GM19035 (cell line): ENCODE measurements at regions not wholly inside any gene's neighbourhood (a gene's known extent, or its start where the extent isn't known, plus 50 kb on each side); places are given as distances from the start of the nearest gene placed in this dataset.
"Not testable (repeated sequence)": the region's sequence is repeated elsewhere in the genome, so short reads cannot be mapped to it uniquely, and the experiment has no call there.

Source experiments
- ATAC-seq: cut with Tn5 transposase; IDR thresholded peaks from one replicate; pipeline ENCODE4 v1.9.1; 2021; ENCODE audit not compliant: unreplicated experiment

GRCh38 chr16:75836347-75837010 is 110.2 kb upstream of the CPHXL start:
- ATAC-seq, result no peak

GRCh38 chr16:75837264-75837663 is 111.0 kb upstream of the CPHXL start:
- no peak for ATAC-seq

GRCh38 chr16:75837681-75838080 is 111.4 kb upstream of the CPHXL start:
- no peak for ATAC-seq

GRCh38 chr16:75841517-75841916 is 115.2 kb upstream of the CPHXL start:
- ATAC-seq, result no peak

- ATAC-seq, result no peak
Measured at GRCh38 chr16:75847172-75847571, 120.9 kb upstream of the CPHXL start.

GRCh38 chr16:75854152-75854551 is 127.9 kb upstream of the CPHXL start:
- no peak for ATAC-seq

- ATAC-seq, result no peak
Measured at GRCh38 chr16:75860326-75861053, 134.2 kb upstream of the CPHXL start.

GRCh38 chr16:75861311-75862097 is 135.2 kb upstream of the CPHXL start:
- ATAC-seq, result no peak

GRCh38 chr16:75862098-75862386 is 135.8 kb upstream of the CPHXL start:
- ATAC-seq, result no peak

GRCh38 chr16:75864243-75864642 is 138.0 kb upstream of the CPHXL start:
- no peak for ATAC-seq

GRCh38 chr16:75865736-75866135 is 139.4 kb upstream of the CPHXL start:
- ATAC-seq, result no peak

GRCh38 chr16:75868636-75869632 is 142.6 kb upstream of the CPHXL start:
- ATAC-seq, result no peak

GRCh38 chr16:75881280-75881679 is 155.0 kb upstream of the CPHXL start:
- not testable (repeated sequence) for ATAC-seq

GRCh38 chr16:75899163-75899562 is 172.9 kb upstream of the CPHXL start:
- ATAC-seq, result no peak

- ATAC-seq, result no peak
Measured at GRCh38 chr16:75908331-75909117, 182.2 kb upstream of the CPHXL start.

GRCh38 chr16:75909746-75910145 is 183.5 kb upstream of the CPHXL start:
- ATAC-seq, result no peak

- no peak for ATAC-seq
Measured at GRCh38 chr16:75911896-75912295, 185.6 kb upstream of the CPHXL start.

GRCh38 chr16:75913958-75914357 is 187.7 kb upstream of the CPHXL start:
- ATAC-seq, result no peak

- ATAC-seq, result no peak
Measured at GRCh38 chr16:75916451-75916850, 190.2 kb upstream of the CPHXL start.

GRCh38 chr16:75918109-75918508 is 191.8 kb upstream of the CPHXL start:
- ATAC-seq, result no peak
